GM08714 (cell line): ENCODE measurements at regions not wholly inside any gene's neighbourhood (a gene's known extent, or its start where the extent isn't known, plus 50 kb on each side); places are given as distances from the start of the nearest gene placed in this dataset.
"Not testable (repeated sequence)": the region's sequence is repeated elsewhere in the genome, so short reads cannot be mapped to it uniquely, and the experiment has no call there.

ENCODE experiments used
- H3K4me3 ChIP-seq: fragments of 200-500 bp; sonication (Bioruptor generic); 2 replicates; pipeline ENCODE4 v1.5.1; 2014; ENCODE audit warnings: mild to moderate bottlenecking, low read length, inconsistent platforms
- ZNF274 ChIP-seq: IDR thresholded peaks from 2 replicates; pipeline ENCODE4 v1.6.1; 2012; ENCODE audit warnings: mild to moderate bottlenecking, low read depth, low read length

DNA sequence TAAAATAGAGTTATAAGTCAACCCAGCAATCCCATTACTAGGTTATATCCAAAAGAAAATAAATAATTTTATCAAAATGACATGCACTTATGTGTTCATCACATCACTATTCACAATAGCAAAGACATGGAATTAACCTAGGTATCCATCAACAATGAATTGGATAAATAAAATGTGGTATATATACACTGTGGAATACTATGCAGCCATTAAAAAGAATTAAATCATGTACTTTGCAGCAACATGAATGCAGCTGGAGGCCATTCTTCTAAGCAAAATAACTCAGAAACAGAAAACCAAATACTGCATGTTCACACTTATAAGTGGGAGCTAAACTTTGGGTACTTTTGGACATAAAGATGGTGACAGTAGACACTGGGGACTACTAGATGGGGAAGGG lies 626.0 kb downstream of the ADCYAP1 start:
- TF ChIP-seq ZNF274: no peak
- no peak overlapping the region for H3K4me3 ChIP-seq

DNA sequence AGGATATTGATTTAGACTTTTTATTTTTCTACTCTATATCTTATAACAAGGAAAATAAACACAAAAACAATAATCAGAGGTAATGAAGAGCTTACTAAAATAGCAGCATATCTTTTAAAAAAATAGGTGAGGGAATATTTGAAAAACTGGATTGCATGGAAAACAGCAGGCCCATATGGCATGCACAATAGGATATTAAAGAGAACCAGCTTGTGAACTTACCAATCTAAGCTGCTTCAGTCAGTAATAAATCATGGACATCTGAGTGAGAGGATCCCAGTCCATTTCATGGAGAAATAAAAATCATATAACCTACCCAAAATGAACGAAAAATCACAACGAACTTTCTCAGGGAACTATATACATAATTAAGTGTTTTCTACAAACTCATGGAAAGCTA lies 634.6 kb downstream of the ADCYAP1 start:
- no peak overlapping the region for H3K4me3 ChIP-seq
- TF ChIP-seq ZNF274: no peak

- TF ChIP-seq ZNF274: no peak
Measured at GRCh38 chr18:1541478-1541877, 636.8 kb downstream of the ADCYAP1 start.

GRCh38 chr18:1542230-1542774 lies 637.6 kb downstream of the ADCYAP1 start:
- no peak overlapping the region for H3K4me3 ChIP-seq
- TF ChIP-seq ZNF274: no peak

More at GRCh38 chr18:1541478-1541877, 636.8 kb downstream of the ADCYAP1 start:
- no peak overlapping the region for H3K4me3 ChIP-seq

DNA sequence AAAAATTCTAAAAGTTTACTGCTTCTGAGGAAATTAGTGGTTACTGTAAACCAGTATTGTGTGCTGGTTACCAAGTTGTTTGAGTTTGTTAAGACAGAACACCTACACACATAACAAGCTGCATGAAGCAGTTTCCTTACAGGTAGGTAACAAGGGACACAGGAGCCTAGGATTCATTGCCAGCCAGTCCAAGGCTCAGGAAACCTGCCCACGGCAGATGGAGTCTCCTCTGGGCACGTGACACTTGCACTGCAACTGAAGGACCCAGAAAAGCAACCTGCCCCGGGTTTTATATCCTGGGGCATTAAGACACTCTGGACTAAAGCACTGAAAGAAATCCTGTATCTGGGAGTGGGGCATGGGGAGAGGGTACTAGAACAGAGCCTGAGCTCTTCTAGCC lies 639.3 kb downstream of the ADCYAP1 start:
- no peak for TF ChIP-seq ZNF274
- H3K4me3 ChIP-seq: no peak overlapping the region

DNA sequence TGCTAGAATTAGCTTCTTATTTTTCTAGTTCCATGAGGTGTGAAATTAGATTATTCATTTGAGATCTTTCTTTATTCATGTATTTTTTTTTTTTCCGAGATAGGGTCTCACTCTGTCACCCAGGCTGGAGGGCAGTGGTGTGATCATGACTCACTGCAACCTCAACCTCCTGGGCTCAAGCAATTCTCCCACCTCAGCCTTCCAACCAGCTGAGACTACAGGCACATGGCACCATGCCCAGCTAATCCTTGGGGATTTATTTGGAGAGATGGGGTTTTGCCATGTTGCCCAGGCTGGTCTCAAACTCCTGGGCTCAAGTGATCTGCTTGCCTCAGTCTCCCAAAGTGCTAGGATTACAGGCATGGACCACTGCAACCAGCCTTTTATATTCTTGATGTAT lies 653.0 kb downstream of the ADCYAP1 start:
- H3K4me3 ChIP-seq: not testable (repeated sequence)

- no peak overlapping the region for H3K4me3 ChIP-seq
Measured at GRCh38 chr18:1559563-1559962, 654.9 kb downstream of the ADCYAP1 start.

DNA sequence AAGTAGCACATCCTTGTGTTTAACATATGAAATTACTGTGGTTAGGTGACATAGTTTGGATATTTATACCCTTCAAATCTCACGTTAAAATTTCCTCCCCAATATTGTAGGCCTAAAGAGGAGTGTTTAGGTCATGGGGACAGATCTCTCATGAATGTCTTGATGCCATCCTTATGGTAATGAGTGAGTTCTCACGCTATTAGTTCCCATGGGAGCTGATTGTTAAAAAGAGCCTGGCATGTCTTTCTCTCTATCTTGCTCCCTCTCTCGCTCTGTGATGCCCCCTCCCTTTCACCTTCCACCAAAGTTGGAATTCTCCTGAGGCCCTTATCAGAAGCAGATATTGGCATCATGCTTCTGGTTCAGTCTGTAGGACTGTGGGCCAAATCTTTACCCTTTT lies 660.1 kb downstream of the ADCYAP1 start:
- no peak for TF ChIP-seq ZNF274
- no peak overlapping the region for H3K4me3 ChIP-seq

More at GRCh38 chr18:1559563-1559962, 654.9 kb downstream of the ADCYAP1 start:
- no peak for TF ChIP-seq ZNF274

GRCh38 chr18:1571206-1571605 lies 666.5 kb downstream of the ADCYAP1 start:
- no peak for TF ChIP-seq ZNF274
- no peak overlapping the region for H3K4me3 ChIP-seq

DNA sequence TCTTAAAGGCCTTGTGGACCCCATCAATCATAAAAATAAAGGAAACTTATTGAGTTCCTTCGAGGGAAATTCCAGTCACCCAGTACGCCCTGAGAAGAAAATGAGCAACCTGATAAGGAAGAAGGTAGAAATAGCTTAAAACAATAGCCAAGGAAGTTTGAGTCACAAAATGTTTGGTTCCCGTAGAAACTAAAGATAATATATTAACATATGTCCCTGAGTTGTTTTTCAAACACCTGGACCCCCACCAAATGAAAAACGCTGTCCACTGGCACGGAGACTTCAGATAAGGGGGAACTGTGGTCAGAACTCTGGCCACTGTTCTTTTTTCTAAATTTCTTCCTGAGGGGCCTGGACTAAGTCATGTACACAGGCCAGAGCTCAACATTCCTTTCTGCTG lies 669.1 kb downstream of the ADCYAP1 start:
- no peak for TF ChIP-seq ZNF274
- no peak overlapping the region for H3K4me3 ChIP-seq

GRCh38 chr18:1575084-1575483 lies 670.4 kb downstream of the ADCYAP1 start:
- TF ChIP-seq ZNF274: no peak
- H3K4me3 ChIP-seq: no peak overlapping the region

GRCh38 chr18:1578505-1578904 lies 673.8 kb downstream of the ADCYAP1 start:
- no peak overlapping the region for H3K4me3 ChIP-seq
- TF ChIP-seq ZNF274: no peak

DNA sequence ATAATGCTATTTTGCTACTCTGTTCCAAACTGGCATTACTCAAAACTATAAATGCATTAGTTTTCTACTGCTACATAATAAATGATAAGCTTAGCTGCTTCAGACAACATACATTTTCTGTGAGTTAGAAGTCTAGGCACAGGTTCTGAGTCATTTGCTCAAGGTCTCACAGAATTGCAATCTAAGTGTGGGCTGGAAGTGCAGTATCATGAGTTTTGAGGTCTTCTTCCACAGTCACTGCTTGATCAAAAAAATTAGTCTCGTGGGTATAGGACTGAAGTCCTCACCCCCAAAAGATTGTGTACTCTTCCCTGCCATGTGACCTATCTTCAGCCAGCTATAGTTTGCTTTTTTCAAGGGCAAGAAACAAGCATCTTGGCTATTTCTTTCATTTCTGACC lies 676.9 kb downstream of the ADCYAP1 start:
- TF ChIP-seq ZNF274: no peak
- no peak overlapping the region for H3K4me3 ChIP-seq

DNA sequence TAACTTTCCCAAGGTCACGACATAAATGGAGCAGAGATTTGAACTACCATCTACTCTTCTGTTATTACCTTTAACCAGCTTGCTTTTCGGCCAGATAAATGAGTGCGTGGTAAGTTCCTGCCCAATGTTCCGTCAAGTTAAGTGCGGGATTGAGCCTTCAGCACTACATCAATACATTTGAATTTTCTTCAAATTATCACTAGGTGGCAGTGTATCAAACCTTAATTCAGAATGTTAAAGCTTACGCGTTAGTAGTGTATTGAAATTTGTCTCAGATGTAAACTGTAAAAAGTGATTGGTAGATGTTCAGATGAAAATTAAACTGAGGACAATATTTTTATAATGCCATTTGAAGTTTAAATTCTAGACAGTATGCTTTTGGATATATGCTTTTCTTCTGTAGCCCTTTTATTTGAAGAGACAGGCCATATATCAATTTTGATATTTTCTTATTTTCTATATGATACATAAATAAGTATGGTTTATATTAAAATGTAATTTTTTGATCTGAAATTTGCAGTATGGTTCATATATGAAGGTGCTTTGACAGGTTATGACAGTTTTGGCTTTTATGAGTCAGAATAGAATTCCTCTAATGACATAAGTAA lies 681.3 kb downstream of the ADCYAP1 start:
- H3K4me3 ChIP-seq: no peak overlapping the region
- TF ChIP-seq ZNF274: no peak

GRCh38 chr18:1593091-1593490 lies 688.4 kb downstream of the ADCYAP1 start:
- TF ChIP-seq ZNF274: no peak
- H3K4me3 ChIP-seq: no peak overlapping the region

DNA sequence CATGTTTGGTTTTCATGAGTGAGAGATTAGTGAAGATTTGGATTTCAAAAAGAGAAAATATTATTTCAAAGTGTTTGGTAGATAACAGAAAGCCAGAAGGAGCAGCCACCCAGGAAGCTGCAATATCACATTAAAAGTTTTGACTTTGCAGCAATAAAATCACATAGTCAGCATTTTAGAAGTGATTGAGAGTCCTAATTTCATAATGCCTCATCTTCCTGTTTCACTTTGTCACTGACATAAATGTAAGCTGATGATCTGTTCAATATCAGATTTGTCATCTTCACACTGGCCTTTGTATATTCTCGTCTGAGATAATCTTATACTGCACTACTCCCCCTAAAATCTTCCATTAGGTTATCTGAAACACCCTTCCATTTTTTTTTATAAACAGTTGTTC lies 690.5 kb downstream of the ADCYAP1 start:
- H3K4me3 ChIP-seq: no peak overlapping the region
- no peak for TF ChIP-seq ZNF274
